CD14-positive monocyte (primary cell): ENCODE measurements at regions not wholly inside any gene's neighbourhood (a gene's known extent, or its start where the extent isn't known, plus 50 kb on each side); places are given as distances from the start of the nearest gene placed in this dataset.

Experiments used
- DNase-seq, 3 donors: peaks; one replicate each; pipeline ENCODE4 v3.0.0-alpha.2; 2011 to 2022
- H2AFZ ChIP-seq: 2 replicates; pipeline ENCODE4 v1.6.0; 2012; ENCODE audit warnings: mild to moderate bottlenecking, low read depth, low read length, inconsistent platforms; ENCODE audit not compliant: insufficient read depth, poor library complexity, severe bottlenecking
- H3K27ac ChIP-seq, 2 donors: 1 replicate in 1 of 2; 2 replicates in 1 of 2; pipeline ENCODE4 v1.5.1; 2012 to 2013; ENCODE audit warnings: low read length in 2 of 2, control low read depth in 1 of 2, inconsistent platforms in 1 of 2, low read depth in 1 of 2, mild to moderate bottlenecking in 1 of 2
- H3K27me3 ChIP-seq, 2 donors: one replicate each; pipeline versions ENCODE4 v1.6.0 to v1.6.1; 2011 to 2013; ENCODE audit warnings: low read length in 2 of 2; ENCODE audit not compliant: control insufficient read depth in 2 of 2, insufficient read depth in 2 of 2
- H3K36me3 ChIP-seq, 2 donors: replicated peaks in 1 of 2; 1 replicate in 1 of 2; 2 replicates in 1 of 2; pipeline versions ENCODE4 v1.5.1 to v1.6.1; 2012 to 2013; ENCODE audit warnings: low read length in 2 of 2, control low read depth in 1 of 2, inconsistent platforms in 1 of 2, mild to moderate bottlenecking in 1 of 2; ENCODE audit not compliant: insufficient read depth in 2 of 2, control insufficient read depth in 1 of 2
- H3K4me1 ChIP-seq, 2 donors: 1 replicate in 1 of 2; 2 replicates in 1 of 2; pipeline versions ENCODE4 v1.5.1 to v1.6.1; 2012 to 2013; ENCODE audit warnings: low read length in 2 of 2, control low read depth in 1 of 2, inconsistent platforms in 1 of 2, mild to moderate bottlenecking in 1 of 2, moderate library complexity in 1 of 2; ENCODE audit not compliant: insufficient read depth in 2 of 2, control insufficient read depth in 1 of 2
- H3K4me2 ChIP-seq: replicated peaks from 2 replicates; pipeline ENCODE3; 2012; ENCODE audit warnings: low read length, moderate library complexity, mild to moderate bottlenecking; ENCODE audit not compliant: poor library complexity, severe bottlenecking; ENCODE audit errors: extremely low read depth
- H3K4me3 ChIP-seq, 3 experiments: fragments of 200-600 bp in 1 of 3; sonication (generic) in 1 of 3; replicated peaks in 1 of 3; 1 replicate in 2 of 3; 2 replicates in 1 of 3; pipeline ENCODE4 v1.5.1; 2011 to 2013; ENCODE audit warnings: low read length in 3 of 3, mild to moderate bottlenecking in 3 of 3, control low read depth in 2 of 3, low read depth in 2 of 3, inconsistent platforms in 1 of 3, moderate library complexity in 1 of 3
- H3K79me2 ChIP-seq: 2 replicates; pipeline ENCODE4 v1.6.0; 2012; ENCODE audit warnings: mild to moderate bottlenecking, control low read depth, inconsistent platforms, low read length, moderate library complexity; ENCODE audit not compliant: insufficient read depth
- H3K9ac ChIP-seq: 2 replicates; pipeline ENCODE4 v1.6.0; 2017; ENCODE audit warnings: low read length, mild to moderate bottlenecking; ENCODE audit not compliant: insufficient read depth, poor library complexity, severe bottlenecking
- H3K9me3 ChIP-seq, 2 donors: replicated peaks in 1 of 2; 1 replicate in 1 of 2; 2 replicates in 1 of 2; pipeline versions ENCODE4 v1.5.1 to v1.6.1; 2012 to 2013; ENCODE audit warnings: low read length in 2 of 2, control low read depth in 1 of 2; ENCODE audit not compliant: control insufficient read depth in 1 of 2, insufficient read depth in 1 of 2
- H4K20me1 ChIP-seq: 2 replicates; pipeline ENCODE4 v1.6.0; 2012; ENCODE audit warnings: mild to moderate bottlenecking, low read length, control low read depth, moderate library complexity; ENCODE audit not compliant: insufficient read depth
- H3K27ac Mint-ChIP-seq, 7 donors: one replicate each; pipeline ENCODE4 v1.8.0; 2020; ENCODE audit warnings: mild to moderate bottlenecking in 7 of 7, mixed read lengths in 7 of 7, moderate library complexity in 6 of 7, inconsistent platforms in 2 of 7
- H3K27me3 Mint-ChIP-seq, 3 donors: one replicate each; pipeline ENCODE4 v1.8.0; 2021 to 2022; ENCODE audit warnings: low read depth in 3 of 3, mild to moderate bottlenecking in 3 of 3, mixed read lengths in 3 of 3, moderate library complexity in 3 of 3, inconsistent platforms in 1 of 3
- H3K36me3 Mint-ChIP-seq, 2 donors: one replicate each; pipeline ENCODE4 v1.8.0; 2020; ENCODE audit warnings: mixed read lengths in 2 of 2, inconsistent platforms in 1 of 2, mild to moderate bottlenecking in 1 of 2
- H3K4me1 Mint-ChIP-seq: one replicate; pipeline ENCODE4 v1.8.0; 2020; ENCODE audit warnings: mild to moderate bottlenecking, mixed read lengths
- H3K4me3 Mint-ChIP-seq, 2 donors: one replicate each; pipeline ENCODE4 v1.8.0; 2020; ENCODE audit warnings: mild to moderate bottlenecking in 2 of 2, mixed read lengths in 2 of 2, moderate library complexity in 1 of 2
- H3K9me3 Mint-ChIP-seq, 7 donors: one replicate each; pipeline ENCODE4 v1.8.0; 2020 to 2022; ENCODE audit warnings: mixed read lengths in 7 of 7, mild to moderate bottlenecking in 6 of 7, moderate library complexity in 6 of 7, inconsistent platforms in 2 of 7
- whole genome bisulfite sequencing: methylation state at CpG from one replicate; pipeline ENCODE4 v1.1.5; 2013; ENCODE audit warnings: missing lambda C conversion rate; ENCODE audit not compliant: insufficient coverage; 5-methylcytosine and 5-hydroxymethylcytosine counted together
- intact Hi-C, 2 donors: fragments of 100-400 bp; cut with micrococcal nuclease; formaldehyde crosslinking; loops; one replicate each; pipeline versions ENCODE4 v1.15.0 to v1.15.1; 2023
- TF ChIP-seq, protein P1 (sequence below): fragments of 200-600 bp; IDR thresholded peaks from one replicate; pipeline ENCODE4 v1.8.0; 2022; ENCODE audit warnings: antibody characterized with exemption, mild to moderate bottlenecking

GRCh38 chr14:71245659-71246361 lies 338.6 kb downstream of the PCNX1 start:
- intact Hi-C loops, result no loop called here
- no peak for DNase-seq
- Mint-ChIP-seq H3K36me3 (no peaks in the 10 kb centered on the region), H3K9me3 (peaks cover 2 to 31% (median 6%) of the 10 kb centered on the region in 7 donors), H3K27ac (no peak overlapping the region), H3K4me3 (no peak overlapping the region), H3K4me1 (peaks cover 5% of the 10 kb centered on the region), H3K27me3 (peaks cover 0 to 4% (median 2%) of the 10 kb centered on the region in 3 donors)
- Histone ChIP-seq H3K4me3 (no peak overlapping the region), H3K27me3 (no peaks in the 10 kb centered on the region), H3K9ac (no peak overlapping the region), H3K9me3 (no peaks in the 10 kb centered on the region), H3K79me2 (no peaks in the 10 kb centered on the region), H4K20me1 (no peaks in the 10 kb centered on the region), H3K4me1 (no peaks in the 10 kb centered on the region), H3K27ac (no peak overlapping the region), H3K36me3 (no peaks in the 10 kb centered on the region), H3K4me2 (no peak overlapping the region), H2AFZ (no peak overlapping the region)
- TF ChIP-seq, protein P1, sequence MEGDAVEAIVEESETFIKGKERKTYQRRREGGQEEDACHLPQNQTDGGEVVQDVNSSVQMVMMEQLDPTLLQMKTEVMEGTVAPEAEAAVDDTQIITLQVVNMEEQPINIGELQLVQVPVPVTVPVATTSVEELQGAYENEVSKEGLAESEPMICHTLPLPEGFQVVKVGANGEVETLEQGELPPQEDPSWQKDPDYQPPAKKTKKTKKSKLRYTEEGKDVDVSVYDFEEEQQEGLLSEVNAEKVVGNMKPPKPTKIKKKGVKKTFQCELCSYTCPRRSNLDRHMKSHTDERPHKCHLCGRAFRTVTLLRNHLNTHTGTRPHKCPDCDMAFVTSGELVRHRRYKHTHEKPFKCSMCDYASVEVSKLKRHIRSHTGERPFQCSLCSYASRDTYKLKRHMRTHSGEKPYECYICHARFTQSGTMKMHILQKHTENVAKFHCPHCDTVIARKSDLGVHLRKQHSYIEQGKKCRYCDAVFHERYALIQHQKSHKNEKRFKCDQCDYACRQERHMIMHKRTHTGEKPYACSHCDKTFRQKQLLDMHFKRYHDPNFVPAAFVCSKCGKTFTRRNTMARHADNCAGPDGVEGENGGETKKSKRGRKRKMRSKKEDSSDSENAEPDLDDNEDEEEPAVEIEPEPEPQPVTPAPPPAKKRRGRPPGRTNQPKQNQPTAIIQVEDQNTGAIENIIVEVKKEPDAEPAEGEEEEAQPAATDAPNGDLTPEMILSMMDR, result no peak
- WGBS, result 100% methylated on average over 3 of the region's 8 CpGs

DNA sequence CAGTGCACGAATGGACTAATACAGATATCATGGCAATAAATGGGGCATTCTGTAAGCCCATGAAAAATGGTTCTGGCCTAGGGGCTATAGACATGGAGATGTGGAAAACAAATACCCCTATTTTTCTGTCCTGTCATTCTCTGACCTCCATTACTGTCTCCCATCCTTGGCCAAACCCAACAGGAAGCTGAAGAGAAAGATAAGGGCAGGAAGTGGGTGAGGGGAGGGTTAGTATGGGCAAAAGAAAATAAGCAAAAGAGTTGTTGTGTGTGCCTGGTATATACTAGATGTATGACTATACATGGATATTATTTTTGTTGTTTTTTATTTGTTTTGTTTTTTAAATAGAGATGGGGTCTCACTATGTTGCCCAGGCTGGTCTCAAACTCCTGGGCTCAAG lies 339.3 kb downstream of the PCNX1 start:
- Mint-ChIP-seq H3K4me3 (no peak overlapping the region), H3K27ac (no peak overlapping the region), H3K36me3 (no peaks in the 10 kb centered on the region), H3K9me3 (peaks cover 2 to 35% (median 6%) of the 10 kb centered on the region in 7 donors), H3K27me3 (peaks cover 0 to 4% (median 2%) of the 10 kb centered on the region in 3 donors), H3K4me1 (peaks cover 8% of the 10 kb centered on the region)
- no peak overlapping the region for H3K27ac ChIP-seq
- TF ChIP-seq, protein P1, result no peak
- no peaks in the 10 kb centered on the region for H3K79me2 ChIP-seq
- no peak overlapping the region for H3K4me2 ChIP-seq
- no peaks in the 10 kb centered on the region for H4K20me1 ChIP-seq
- intact Hi-C loops, result no loop called here
- H3K9ac ChIP-seq, result no peak overlapping the region
- no peak overlapping the region for H2AFZ ChIP-seq
- no peaks in the 10 kb centered on the region for H3K27me3 ChIP-seq
- WGBS, result no CpG with 5 or more reads among the region's 1 CpG
- DNase-seq, result no peak
- no peak overlapping the region for H3K4me3 ChIP-seq
- H3K4me1 ChIP-seq, result no peaks in the 10 kb centered on the region
- H3K9me3 ChIP-seq, result no peaks in the 10 kb centered on the region
- H3K36me3 ChIP-seq, result no peaks in the 10 kb centered on the region
